GM12891 (cell line): ENCODE measurements at regions not wholly inside any gene's neighbourhood (a gene's known extent, or its start where the extent isn't known, plus 50 kb on each side); places are given as distances from the start of the nearest gene placed in this dataset.

Experiments
- DNase-seq: peaks from one replicate; pipeline ENCODE4 v3.0.0; 2011; ENCODE audit warnings: low spot score; ENCODE audit not compliant: insufficient read length
- FAIRE-seq: peaks from 2 replicates; lab custom pipeline; 2011; peaks lifted over from hg19 to GRCh38; lab: Jason Lieb, UNC
- PAX5 ChIP-seq: IDR thresholded peaks from 2 replicates; pipeline ENCODE4 v1.6.1; 2011; ENCODE audit warnings: low read length, moderate library complexity, mild to moderate bottlenecking; ENCODE audit not compliant: insufficient read depth, severe bottlenecking
- POLR2A ChIP-seq: IDR thresholded peaks from 2 replicates; pipeline ENCODE4 v1.6.1; 2011; ENCODE audit warnings: low read depth, low read length, control low read depth
- POLR2AphosphoS5 ChIP-seq: IDR thresholded peaks from 2 replicates; pipeline ENCODE4 v1.6.1; 2011; ENCODE audit warnings: low read depth, low read length, control low read depth
- POU2F2 ChIP-seq: IDR thresholded peaks from 2 replicates; pipeline ENCODE4 v1.6.1; 2011; ENCODE audit warnings: low read depth, mild to moderate bottlenecking, control low read depth, low read length, moderate library complexity
- SPI1 ChIP-seq: IDR thresholded peaks from 2 replicates; pipeline ENCODE4 v1.6.1; 2011; ENCODE audit warnings: low read depth, low read length, control low read depth
- TAF1 ChIP-seq: IDR thresholded peaks from 2 replicates; pipeline ENCODE4 v1.6.1; 2011; ENCODE audit warnings: low read depth, low read length, control low read depth

- TF ChIP-seq SPI1 (no peak), POU2F2 (no peak), PAX5 (no peak), TAF1 (no peak), POLR2A (no peak), POLR2AphosphoS5 (no peak)
- DNase-seq: no peak
- no peak for FAIRE-seq
Observed at GRCh38 chr4:23942471-23942870, 52.6 kb upstream of the PPARGC1A start.
